HepG2 (cell line): ENCODE measurements at regions not wholly inside any gene's neighbourhood (a gene's known extent, or its start where the extent isn't known, plus 50 kb on each side); places are given as distances from the start of the nearest gene placed in this dataset.

Source experiments
- ATAC-seq: fragments of 200-7000 bp; cut with Tn5 transposase; 3 replicates; pipeline ENCODE4 v1.9.1; 2020; ENCODE audit warnings: mild to moderate bottlenecking, moderate library complexity
- BruUV-seq: library from RNA; stranded (reverse); fragments of 400-500 nt; replicated peaks from 2 replicates; lab custom pipeline; 2021; lab: Mats Ljungman, UMichigan
- CTCF ChIA-PET: fragments of 300-600 bp; formaldehyde crosslinking; extraction: SDS; loops from one replicate; lab custom pipeline; 2021; ENCODE audit warnings: low total read pairs, inconsistent platforms, low intra/inter-chr PET ratio; lab: Yijun Ruan, JAX
- POLR2A ChIA-PET: fragments of 350-600 bp; sonication (Branson Sonifier 250); formaldehyde crosslinking; loops from one replicate; lab custom pipeline; 2020; ENCODE audit warnings: antibody characterized with exemption, inconsistent platforms; lab: Yijun Ruan, JAX
- DNase-seq: peaks from one replicate; pipeline ENCODE4 v3.0.0-alpha.2; 2015; ENCODE audit warnings: low spot score
- FAIRE-seq: peaks from 3 replicates; lab custom pipeline; 2011; peaks lifted over from hg19 to GRCh38; lab: Jason Lieb, UNC
- H2AFZ ChIP-seq: one replicate; pipeline ENCODE4 v1.6.1; 2011; ENCODE audit warnings: low read length, inconsistent platforms
- H3K27ac ChIP-seq: fragments of 300-600 bp; 3 replicates; pipeline ENCODE4 v1.8.0; 2011; ENCODE audit warnings: mixed run types, mild to moderate bottlenecking, mixed read lengths, low read length, inconsistent platforms; ENCODE audit not compliant: insufficient read depth; ENCODE audit errors: extremely low read length
- H3K27me3 ChIP-seq, 2 experiments: fragments of 200-600 bp in 1 of 2; 2 replicates in 1 of 2; 3 replicates in 1 of 2; pipeline versions ENCODE4 v1.6.0 to v1.8.0; 2011; ENCODE audit warnings: low read length in 2 of 2, mild to moderate bottlenecking in 2 of 2, moderate library complexity in 2 of 2, inconsistent platforms in 1 of 2; ENCODE audit not compliant: insufficient read depth in 2 of 2, control insufficient read depth in 1 of 2
- H3K36me3 ChIP-seq, 2 experiments: fragments of 200-600 bp in 1 of 2; replicated peaks in 1 of 2; 2 replicates in 1 of 2; 3 replicates in 1 of 2; pipeline versions ENCODE4 v1.5.1 to v1.8.0; 2011; ENCODE audit warnings: low read length in 2 of 2, inconsistent platforms in 1 of 2; ENCODE audit not compliant: insufficient read depth in 2 of 2, control insufficient read depth in 1 of 2
- H3K4me1 ChIP-seq: 2 replicates; pipeline ENCODE4 v1.5.1; 2012; ENCODE audit warnings: low read length, inconsistent platforms; ENCODE audit not compliant: insufficient read depth
- H3K4me2 ChIP-seq: 2 replicates; pipeline ENCODE4 v1.6.0; 2011; ENCODE audit warnings: low read depth, low read length, inconsistent platforms
- H3K4me3 ChIP-seq, 3 experiments: fragments of 200-600 bp in 1 of 3; sonication (generic), shearing (Covaris generic) in 1 of 3; replicated peaks in 1 of 3; 2 replicates each; pipeline ENCODE4 v1.5.1; 2011 to 2016; ENCODE audit warnings: low read length in 3 of 3, inconsistent platforms in 2 of 3, low read depth in 2 of 3, mild to moderate bottlenecking in 2 of 3, control low read depth in 1 of 3, mixed read lengths in 1 of 3; ENCODE audit not compliant: insufficient read depth in 1 of 3
- H3K79me2 ChIP-seq: one replicate; pipeline ENCODE4 v1.6.1; 2011; ENCODE audit warnings: low read length, inconsistent platforms; ENCODE audit not compliant: insufficient read depth
- H3K9ac ChIP-seq: 2 replicates; pipeline ENCODE4 v1.6.0; 2011; ENCODE audit warnings: mild to moderate bottlenecking, low read depth, low read length, inconsistent platforms; ENCODE audit not compliant: insufficient read depth
- H3K9me3 ChIP-seq: 2 replicates; pipeline ENCODE4 v1.5.1; 2012; ENCODE audit warnings: mild to moderate bottlenecking, low read length
- H4K20me1 ChIP-seq: 2 replicates; pipeline ENCODE4 v1.6.0; 2011; ENCODE audit warnings: inconsistent platforms, mild to moderate bottlenecking, low read length, moderate library complexity; ENCODE audit not compliant: insufficient read depth
- GABPB1 ChIP-seq: IDR thresholded peaks from 2 replicates; pipeline ENCODE4 v1.6.1; 2016; ENCODE audit warnings: mild to moderate bottlenecking, missing genetic modification reagents, moderate library complexity, missing compliant biosample characterization
- IKZF5 ChIP-seq: IDR thresholded peaks from 2 replicates; pipeline ENCODE4 v1.6.1; 2018; ENCODE audit warnings: missing genetic modification reagents, mild to moderate bottlenecking, missing compliant biosample characterization
- IRF2 ChIP-seq: IDR thresholded peaks from 2 replicates; pipeline ENCODE4 v1.6.1; 2018; ENCODE audit warnings: missing genetic modification reagents, missing compliant biosample characterization
- MTA3 ChIP-seq: sonication (generic); formaldehyde crosslinking; IDR thresholded peaks from 2 replicates; pipeline ENCODE4 v1.4.0; 2020; ENCODE audit warnings: missing genetic modification reagents
- NR2C2 ChIP-seq: sonication (generic); formaldehyde crosslinking; IDR thresholded peaks from 2 replicates; pipeline ENCODE4 v1.4.0; 2020; ENCODE audit warnings: missing genetic modification reagents, mild to moderate bottlenecking, moderate library complexity, borderline replicate concordance
- POLR2AphosphoS5 ChIP-seq: IDR thresholded peaks from 2 replicates; pipeline ENCODE4 v1.6.1; 2012; ENCODE audit warnings: low read depth, low read length
- TIGD3 ChIP-seq: sonication (generic); formaldehyde crosslinking; IDR thresholded peaks from 2 replicates; pipeline ENCODE4 v1.5.1; 2020; ENCODE audit warnings: mild to moderate bottlenecking, missing genetic modification reagents, borderline replicate concordance
- ZBTB4 ChIP-seq: sonication (generic); formaldehyde crosslinking; IDR thresholded peaks from 2 replicates; pipeline ENCODE4 v1.4.0; 2020; ENCODE audit warnings: missing genetic modification reagents, mild to moderate bottlenecking, borderline replicate concordance
- ZNF367 ChIP-seq: sonication (generic); formaldehyde crosslinking; IDR thresholded peaks from 2 replicates; pipeline ENCODE4 v1.4.0; 2020; ENCODE audit warnings: missing genetic modification reagents, borderline replicate concordance
- ZNF746 ChIP-seq: sonication (generic); formaldehyde crosslinking; IDR thresholded peaks from 2 replicates; pipeline ENCODE4 v1.8.0; 2022; ENCODE audit warnings: mild to moderate bottlenecking, missing genetic modification reagents
- ZNF788 ChIP-seq: sonication (generic); formaldehyde crosslinking; IDR thresholded peaks from 2 replicates; pipeline ENCODE4 v1.5.0; 2020; ENCODE audit warnings: mild to moderate bottlenecking, missing genetic modification reagents, borderline replicate concordance
- ZNF879 ChIP-seq: sonication (generic); formaldehyde crosslinking; IDR thresholded peaks from 2 replicates; pipeline ENCODE4 v1.8.1; 2023; ENCODE audit warnings: missing genetic modification reagents
- WGBS: methylation state at CpG from one replicate; pipeline ENCODE4 v1.1.6; 2017; ENCODE audit warnings: low lambda C conversion rate; 5-methylcytosine and 5-hydroxymethylcytosine counted together
- in situ Hi-C: cut with HindIII; loops from 2 replicates; pipeline ENCODE4 v1.10.0; 2017; ENCODE audit warnings: low pct_unique_long_range_greater_than_20kb; ENCODE audit not compliant: extremely low pct_ligation_motif_present
- intact Hi-C: fragments of 100-400 bp; cut with micrococcal nuclease; formaldehyde crosslinking; loops from one replicate; pipeline ENCODE4 v1.10.0; 2022; ENCODE audit not compliant: unreplicated experiment

- no peak for TF ChIP-seq ZNF788 (CRISPR knock-in tag)
- TF ChIP-seq TIGD3 (CRISPR knock-in tag) = no peak
- no peak for TF ChIP-seq ZNF879 (CRISPR knock-in tag)
- TF ChIP-seq GABPB1 (CRISPR knock-in tag) = no peak
- TF ChIP-seq IKZF5 (CRISPR knock-in tag) = no peak
Measured at GRCh38 chr2:242040681-242041080, 171.2 kb downstream of the RTP5 start (continued).

- WGBS = 71% methylated on average over 3 of the region's 3 CpGs
- Histone ChIP-seq H3K27ac (no peak overlapping the region), H4K20me1 (no peaks in the 10 kb centered on the region), H3K9ac (no peak overlapping the region), H3K36me3 (no peaks in the 10 kb centered on the region), H3K4me3 (no peak overlapping the region), H3K4me1 (peaks cover 40% of the 10 kb centered on the region), H3K4me2 (no peak overlapping the region), H2AFZ (no peak overlapping the region), H3K79me2 (no peaks in the 10 kb centered on the region), H3K27me3 (peaks cover 2 to 34% of the 10 kb centered on the region in 2 experiments; a peak in 4 of 5 replicates), H3K9me3 (no peaks in the 10 kb centered on the region)
- in situ Hi-C loops (no loop called here), intact Hi-C loops (no loop called here)
- POLR2A ChIA-PET = no interaction called here
- BruUV-seq = no TSS peak
- CTCF ChIA-PET = no interaction called here
- FAIRE-seq (no peak), ATAC-seq (no peak), DNase-seq (no peak)
- no peak for TF ChIP-seq IRF2 (CRISPR knock-in tag)
- no peak for TF ChIP-seq ZNF367
- TF ChIP-seq MTA3 (CRISPR knock-in tag) = no peak
- TF ChIP-seq IKZF5 (CRISPR knock-in tag) = no peak
- TF ChIP-seq POLR2AphosphoS5 = no peak
- no peak for TF ChIP-seq ZNF746 (CRISPR knock-in tag)
- no peak for TF ChIP-seq ZBTB4 (CRISPR knock-in tag)
- no peak for TF ChIP-seq NR2C2 (CRISPR knock-in tag)
Measured at GRCh38 chr2:242041816-242042215, 172.3 kb downstream of the RTP5 start.
